Lower lobe of right lung (tissue), 2 donors: ENCODE measurements at regions not wholly inside any gene's neighbourhood (a gene's known extent, or its start where the extent isn't known, plus 50 kb on each side); places are given as distances from the start of the nearest gene placed in this dataset.

Source experiments
- ATAC-seq, 2 donors: fragments of 200-7000 bp; cut with Tn5 transposase; one replicate each; pipeline ENCODE4 v1.9.1; 2020 to 2022; ENCODE audit warnings: mild to moderate bottlenecking in 2 of 2, moderate library complexity in 2 of 2
- DNase-seq: peaks from one replicate; pipeline ENCODE4 v3.0.0-alpha.2; 2020
- H3K27ac ChIP-seq: fragments of 200-600 bp; one replicate; pipeline ENCODE4 v1.8.0; 2022
- H3K27me3 ChIP-seq: fragments of 200-600 bp; one replicate; pipeline ENCODE4 v1.8.0; 2022; ENCODE audit warnings: low read depth
- H3K36me3 ChIP-seq: fragments of 200-600 bp; one replicate; pipeline ENCODE4 v1.8.0; 2022; ENCODE audit warnings: mild to moderate bottlenecking
- H3K4me1 ChIP-seq: fragments of 200-600 bp; one replicate; pipeline ENCODE4 v1.8.0; 2022
- H3K4me3 ChIP-seq: fragments of 200-600 bp; one replicate; pipeline ENCODE4 v1.8.0; 2022; ENCODE audit warnings: mild to moderate bottlenecking
- H3K9me3 ChIP-seq: fragments of 200-600 bp; one replicate; pipeline ENCODE4 v1.8.0; 2022
- CTCF ChIP-seq: fragments of 200-600 bp; IDR thresholded peaks from one replicate; pipeline ENCODE4 v1.8.0; 2022; ENCODE audit warnings: antibody characterized with exemption, mild to moderate bottlenecking
- intact Hi-C: fragments of 100-400 bp; cut with DNase I; formaldehyde crosslinking; loops from one replicate; pipeline ENCODE4 v1.11.0; 2022
- donor health status: DM: no; HTN: yes; CAD: no; lungs with severe emphysema.

- Histone ChIP-seq H3K4me3 (no peak overlapping the region), H3K27ac (no peak overlapping the region), H3K4me1 (no peaks in the 10 kb centered on the region), H3K9me3 (no peaks in the 10 kb centered on the region), H3K27me3 (no peaks in the 10 kb centered on the region), H3K36me3 (no peaks in the 10 kb centered on the region)
- intact Hi-C loops, result no loop called here
- ATAC-seq (no peak), DNase-seq (no peak)
- TF ChIP-seq CTCF, result no peak
Observed at GRCh38 chr17:54277868-54278267, 455.1 kb downstream of the KIF2B start.

GRCh38 chr17:54280741-54281140, 458.0 kb downstream of the KIF2B start:
- no peaks in the 10 kb centered on the region for H3K4me1 ChIP-seq
- ATAC-seq, result no peak
- H3K4me3 ChIP-seq, result no peak overlapping the region
- H3K36me3 ChIP-seq, result no peaks in the 10 kb centered on the region
- no peak overlapping the region for H3K27ac ChIP-seq
- DNase-seq, result no peak
- H3K27me3 ChIP-seq, result no peaks in the 10 kb centered on the region
- no peaks in the 10 kb centered on the region for H3K9me3 ChIP-seq
- TF ChIP-seq CTCF, result no peak
- intact Hi-C loops, result no loop called here

GRCh38 chr17:54282886-54283285, 460.2 kb downstream of the KIF2B start:
- H3K4me3 ChIP-seq, result no peak overlapping the region
- ATAC-seq, result no peak
- H3K27me3 ChIP-seq, result no peaks in the 10 kb centered on the region
- TF ChIP-seq CTCF, result no peak
- intact Hi-C loops, result no loop called here
- no peak for DNase-seq
- H3K27ac ChIP-seq, result no peak overlapping the region
- H3K36me3 ChIP-seq, result no peaks in the 10 kb centered on the region
- H3K9me3 ChIP-seq, result no peaks in the 10 kb centered on the region
- H3K4me1 ChIP-seq, result no peaks in the 10 kb centered on the region

GRCh38 chr17:54307351-54307750, 484.6 kb downstream of the KIF2B start:
- Histone ChIP-seq H3K27ac (no peak overlapping the region), H3K4me3 (no peak overlapping the region), H3K9me3 (no peaks in the 10 kb centered on the region), H3K36me3 (no peaks in the 10 kb centered on the region), H3K4me1 (no peaks in the 10 kb centered on the region), H3K27me3 (no peaks in the 10 kb centered on the region)
- ATAC-seq, result no peak
- intact Hi-C loops, result no loop called here
- no peak for TF ChIP-seq CTCF
- no peak for DNase-seq

GRCh38 chr17:54324813-54325212, 502.1 kb downstream of the KIF2B start:
- no peaks in the 10 kb centered on the region for H3K27me3 ChIP-seq
- H3K36me3 ChIP-seq, result no peaks in the 10 kb centered on the region
- DNase-seq, result no peak
- no peaks in the 10 kb centered on the region for H3K4me1 ChIP-seq
- ATAC-seq, result no peak
- no peak for TF ChIP-seq CTCF
- H3K4me3 ChIP-seq, result no peak overlapping the region
- H3K9me3 ChIP-seq, result no peaks in the 10 kb centered on the region
- intact Hi-C loops, result no loop called here
- H3K27ac ChIP-seq, result no peak overlapping the region

- no peaks in the 10 kb centered on the region for H3K9me3 ChIP-seq
- H3K4me3 ChIP-seq, result no peak overlapping the region
- H3K27ac ChIP-seq, result no peak overlapping the region
- no peak for DNase-seq
- no peaks in the 10 kb centered on the region for H3K36me3 ChIP-seq
- no peaks in the 10 kb centered on the region for H3K27me3 ChIP-seq
- ATAC-seq, result no peak
- H3K4me1 ChIP-seq, result no peaks in the 10 kb centered on the region
- no peak for TF ChIP-seq CTCF
- intact Hi-C loops, result no loop called here
Observed at GRCh38 chr17:54339731-54340130, 517.0 kb downstream of the KIF2B start.
